ENCODE measurements at regions not wholly inside any gene's neighbourhood (a gene's known extent, or its start where the extent isn't known, plus 50 kb on each side); places are given as distances from the start of the nearest gene placed in this dataset.

DNA sequence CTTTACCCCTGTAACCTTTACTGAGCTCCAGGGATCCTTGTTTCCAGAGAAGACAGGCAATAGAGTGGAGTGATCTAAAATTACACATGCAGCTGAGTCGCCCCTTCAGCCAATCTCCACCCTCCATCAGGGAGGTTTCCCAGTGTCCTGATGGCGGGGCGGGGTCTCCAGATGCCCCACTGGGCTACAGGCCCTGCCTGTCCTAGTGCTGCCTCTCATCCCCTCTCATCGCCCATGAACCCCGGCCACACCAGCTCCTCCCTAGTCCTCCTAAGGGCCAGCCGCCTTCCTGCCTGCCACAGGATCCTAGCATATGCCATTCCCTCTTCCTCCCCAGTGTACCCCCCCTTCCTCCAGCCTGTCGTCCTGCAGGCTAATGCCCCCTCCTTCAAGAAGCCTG is 144.1 kb upstream of the GLI2 start:
- Mint-ChIP-seq H3K36me3 (ENCODE audit: low read depth) (no peaks in the 10 kb centered on the region), H3K27ac (no peak overlapping the region), H3K9me3 (peaks cover 9% of the 10 kb centered on the region; the same call in 2 of the 3 replicates), H3K4me3 (no peak overlapping the region), H3K27me3 (ENCODE audit: insufficient read depth, low read depth, poor library complexity) (peaks cover 46% of the 10 kb centered on the region), H3K4me1 (peaks cover 36% of the 10 kb centered on the region)
- peaks cover 47% of the 10 kb centered on the region for H3K27me3 ChIP-seq (ENCODE audit: insufficient read depth)
- H3K4me2 ChIP-seq: no peak overlapping the region
- ATAC-seq (no peak), DNase-seq (ENCODE audit: low spot score) (no peak)
- peaks cover 12% of the 10 kb centered on the region; the same call in 1 of the 2 replicates for H3F3A ChIP-seq (replicated peaks; ENCODE audit: low read depth)
- TF ChIP-seq CTCF (conservative IDR thresholded peaks at IDR 0.05; ENCODE audit: low read depth in 2 of 2) (no peak), ZNF331 (CRISPR knock-in tag; IDR thresholded peaks at IDR 0.05; ENCODE audit: low read depth) (no peak), EZH2phosphoT487 (IDR thresholded peaks at IDR 0.05; ENCODE audit: unreplicated experiment) (no peak)
- H3K4me1 ChIP-seq (ENCODE audit: insufficient read depth): peaks cover 26% of the 10 kb centered on the region
- H2AFZ ChIP-seq: no peak overlapping the region
- H4K20me1 ChIP-seq (replicated peaks; ENCODE audit: insufficient read depth): no peaks in the 10 kb centered on the region
- no peak overlapping the region for H3K4me3 ChIP-seq
- no peak overlapping the region for H3K27ac ChIP-seq (ENCODE audit: low read depth)
- H3K79me2 ChIP-seq (replicated peaks; ENCODE audit: insufficient read depth): no peaks in the 10 kb centered on the region
- no peaks in the 10 kb centered on the region for H3K36me3 ChIP-seq (ENCODE audit: insufficient read depth)
- H3K9me2 ChIP-seq (ENCODE audit: insufficient read depth): no peaks in the 10 kb centered on the region

DNA sequence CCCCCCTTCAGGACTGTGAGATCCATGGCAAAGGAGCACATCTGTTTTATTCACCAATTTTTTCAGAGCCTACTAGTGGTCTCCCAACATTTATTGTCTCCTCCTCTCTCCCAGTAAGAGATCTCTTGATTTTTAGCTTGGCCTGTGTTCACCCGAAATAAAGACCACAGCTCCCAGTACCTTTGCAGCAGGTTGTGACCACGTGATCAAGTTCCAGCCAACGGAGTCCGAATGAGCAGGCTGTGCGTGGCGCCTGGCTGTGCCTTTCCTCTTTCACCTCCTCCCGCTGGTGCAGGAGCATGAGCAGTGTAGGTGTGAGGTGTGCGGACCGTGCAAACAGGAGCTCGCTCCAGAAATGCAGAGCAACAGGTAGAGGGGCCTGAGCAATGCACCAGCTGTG is 143.6 kb upstream of the GLI2 start:
- H3K27me3 ChIP-seq (ENCODE audit: insufficient read depth): peaks cover 42% of the 10 kb centered on the region
- ATAC-seq: no peak
- H3K27ac ChIP-seq (ENCODE audit: low read depth): no peak overlapping the region
- no peaks in the 10 kb centered on the region for H3K36me3 Mint-ChIP-seq (ENCODE audit: low read depth)
- H3K36me3 ChIP-seq (ENCODE audit: insufficient read depth): no peaks in the 10 kb centered on the region
- 0 out of 2 replicates have a peak, but pooled peaks cover 9% of the 10 kb centered on the region for H3F3A ChIP-seq (replicated peaks; ENCODE audit: low read depth)
- H3K27ac Mint-ChIP-seq: no peak overlapping the region
- H3K27me3 Mint-ChIP-seq (ENCODE audit: insufficient read depth, low read depth, poor library complexity): peaks cover 42% of the 10 kb centered on the region
- H3K9me3 Mint-ChIP-seq: peaks cover 9% of the 10 kb centered on the region; the same call in 2 of the 3 replicates
- no peak for DNase-seq (ENCODE audit: low spot score)
- no peak overlapping the region for H3K4me2 ChIP-seq
- no peak overlapping the region for H2AFZ ChIP-seq
- no peak overlapping the region for H3K4me3 ChIP-seq
- no peaks in the 10 kb centered on the region for H3K79me2 ChIP-seq (replicated peaks; ENCODE audit: insufficient read depth)
- peaks cover 24% of the 10 kb centered on the region for H3K4me1 ChIP-seq (ENCODE audit: insufficient read depth)
- H3K9me2 ChIP-seq (ENCODE audit: insufficient read depth): no peaks in the 10 kb centered on the region
- peaks cover 39% of the 10 kb centered on the region for H3K4me1 Mint-ChIP-seq
- H4K20me1 ChIP-seq (replicated peaks; ENCODE audit: insufficient read depth): no peaks in the 10 kb centered on the region
- H3K4me3 Mint-ChIP-seq: no peak overlapping the region
- TF ChIP-seq JUNB (IDR thresholded peaks at IDR 0.05; ENCODE audit: unreplicated experiment): no peak
- no peak for TF ChIP-seq ZNF114 (CRISPR knock-in tag; IDR thresholded peaks at IDR 0.05)
- no peak for TF ChIP-seq CREB1 (CRISPR knock-in tag; IDR thresholded peaks at IDR 0.05; ENCODE audit: low read depth)
- TF ChIP-seq ZNF331 (CRISPR knock-in tag; IDR thresholded peaks at IDR 0.05; ENCODE audit: low read depth): no peak
- TF ChIP-seq STAT1 (IDR thresholded peaks at IDR 0.05; ENCODE audit: unreplicated experiment): no peak
- TF ChIP-seq ETS1 (IDR thresholded peaks at IDR 0.05): no peak
- TF ChIP-seq POLR2AphosphoS5 (IDR thresholded peaks at IDR 0.05; ENCODE audit: low read depth): no peak
- TF ChIP-seq CTCF (conservative IDR thresholded peaks at IDR 0.05; ENCODE audit: low read depth in 2 of 2): no peak
- TF ChIP-seq EZH2phosphoT487 (IDR thresholded peaks at IDR 0.05; ENCODE audit: unreplicated experiment): no peak
- TF ChIP-seq, protein P1, sequence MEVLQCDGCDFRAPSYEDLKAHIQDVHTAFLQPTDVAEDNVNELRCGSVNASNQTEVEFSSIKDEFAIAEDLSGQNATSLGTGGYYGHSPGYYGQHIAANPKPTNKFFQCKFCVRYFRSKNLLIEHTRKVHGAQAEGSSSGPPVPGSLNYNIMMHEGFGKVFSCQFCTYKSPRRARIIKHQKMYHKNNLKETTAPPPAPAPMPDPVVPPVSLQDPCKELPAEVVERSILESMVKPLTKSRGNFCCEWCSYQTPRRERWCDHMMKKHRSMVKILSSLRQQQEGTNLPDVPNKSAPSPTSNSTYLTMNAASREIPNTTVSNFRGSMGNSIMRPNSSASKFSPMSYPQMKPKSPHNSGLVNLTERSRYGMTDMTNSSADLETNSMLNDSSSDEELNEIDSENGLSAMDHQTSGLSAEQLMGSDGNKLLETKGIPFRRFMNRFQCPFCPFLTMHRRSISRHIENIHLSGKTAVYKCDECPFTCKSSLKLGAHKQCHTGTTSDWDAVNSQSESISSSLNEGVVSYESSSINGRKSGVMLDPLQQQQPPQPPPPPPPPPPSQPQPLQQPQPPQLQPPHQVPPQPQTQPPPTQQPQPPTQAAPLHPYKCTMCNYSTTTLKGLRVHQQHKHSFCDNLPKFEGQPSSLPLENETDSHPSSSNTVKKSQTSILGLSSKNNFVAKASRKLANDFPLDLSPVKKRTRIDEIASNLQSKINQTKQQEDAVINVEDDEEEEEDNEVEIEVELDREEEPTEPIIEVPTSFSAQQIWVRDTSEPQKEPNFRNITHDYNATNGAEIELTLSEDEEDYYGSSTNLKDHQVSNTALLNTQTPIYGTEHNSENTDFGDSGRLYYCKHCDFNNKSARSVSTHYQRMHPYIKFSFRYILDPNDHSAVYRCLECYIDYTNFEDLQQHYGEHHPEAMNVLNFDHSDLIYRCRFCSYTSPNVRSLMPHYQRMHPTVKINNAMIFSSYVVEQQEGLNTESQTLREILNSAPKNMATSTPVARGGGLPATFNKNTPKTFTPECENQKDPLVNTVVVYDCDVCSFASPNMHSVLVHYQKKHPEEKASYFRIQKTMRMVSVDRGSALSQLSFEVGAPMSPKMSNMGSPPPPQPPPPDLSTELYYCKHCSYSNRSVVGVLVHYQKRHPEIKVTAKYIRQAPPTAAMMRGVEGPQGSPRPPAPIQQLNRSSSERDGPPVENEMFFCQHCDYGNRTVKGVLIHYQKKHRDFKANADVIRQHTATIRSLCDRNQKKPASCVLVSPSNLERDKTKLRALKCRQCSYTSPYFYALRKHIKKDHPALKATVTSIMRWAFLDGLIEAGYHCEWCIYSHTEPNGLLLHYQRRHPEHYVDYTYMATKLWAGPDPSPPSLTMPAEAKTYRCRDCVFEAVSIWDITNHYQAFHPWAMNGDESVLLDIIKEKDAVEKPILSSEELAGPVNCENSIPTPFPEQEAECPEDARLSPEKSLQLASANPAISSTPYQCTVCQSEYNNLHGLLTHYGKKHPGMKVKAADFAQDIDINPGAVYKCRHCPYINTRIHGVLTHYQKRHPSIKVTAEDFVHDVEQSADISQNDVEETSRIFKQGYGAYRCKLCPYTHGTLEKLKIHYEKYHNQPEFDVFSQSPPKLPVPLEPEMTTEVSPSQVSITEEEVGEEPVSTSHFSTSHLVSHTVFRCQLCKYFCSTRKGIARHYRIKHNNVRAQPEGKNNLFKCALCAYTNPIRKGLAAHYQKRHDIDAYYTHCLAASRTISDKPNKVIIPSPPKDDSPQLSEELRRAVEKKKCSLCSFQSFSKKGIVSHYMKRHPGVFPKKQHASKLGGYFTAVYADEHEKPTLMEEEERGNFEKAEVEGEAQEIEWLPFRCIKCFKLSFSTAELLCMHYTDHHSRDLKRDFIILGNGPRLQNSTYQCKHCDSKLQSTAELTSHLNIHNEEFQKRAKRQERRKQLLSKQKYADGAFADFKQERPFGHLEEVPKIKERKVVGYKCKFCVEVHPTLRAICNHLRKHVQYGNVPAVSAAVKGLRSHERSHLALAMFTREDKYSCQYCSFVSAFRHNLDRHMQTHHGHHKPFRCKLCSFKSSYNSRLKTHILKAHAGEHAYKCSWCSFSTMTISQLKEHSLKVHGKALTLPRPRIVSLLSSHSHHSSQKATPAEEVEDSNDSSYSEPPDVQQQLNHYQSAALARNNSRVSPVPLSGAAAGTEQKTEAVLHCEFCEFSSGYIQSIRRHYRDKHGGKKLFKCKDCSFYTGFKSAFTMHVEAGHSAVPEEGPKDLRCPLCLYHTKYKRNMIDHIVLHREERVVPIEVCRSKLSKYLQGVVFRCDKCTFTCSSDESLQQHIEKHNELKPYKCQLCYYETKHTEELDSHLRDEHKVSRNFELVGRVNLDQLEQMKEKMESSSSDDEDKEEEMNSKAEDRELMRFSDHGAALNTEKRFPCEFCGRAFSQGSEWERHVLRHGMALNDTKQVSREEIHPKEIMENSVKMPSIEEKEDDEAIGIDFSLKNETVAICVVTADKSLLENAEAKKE (CRISPR knock-in tag; IDR thresholded peaks at IDR 0.05): no peak
